Coronary artery (tissue), 2 donors: ENCODE measurements at regions not wholly inside any gene's neighbourhood (a gene's known extent, or its start where the extent isn't known, plus 50 kb on each side); places are given as distances from the start of the nearest gene placed in this dataset.

Experiments used
- DNase-seq: peaks from one replicate; pipeline ENCODE4 v3.0.0-alpha.2; 2017; ENCODE audit warnings: low spot score
- H3K27ac ChIP-seq, 2 donors: fragments of 200-600 bp; sonication (generic); one replicate each; pipeline ENCODE4 v1.5.1; 2016 to 2019
- H3K4me3 ChIP-seq: fragments of 200-600 bp; sonication (generic); 2 replicates; pipeline ENCODE4 v1.5.1; 2016; ENCODE audit warnings: mild to moderate bottlenecking, moderate library complexity
- CTCF ChIP-seq: fragments of 200-600 bp; sonication (generic); IDR thresholded peaks from one replicate; pipeline ENCODE4 v1.5.1; 2019; ENCODE audit warnings: antibody characterized with exemption

GRCh38 chr2:60119778-60120177, 433.7 kb downstream of the BCL11A start:
- no peak overlapping the region for H3K4me3 ChIP-seq
- TF ChIP-seq CTCF: no peak
- no peak for DNase-seq
- H3K27ac ChIP-seq: no peak overlapping the region

GRCh38 chr2:60118917-60119316, 434.5 kb downstream of the BCL11A start:
- Histone ChIP-seq H3K27ac (no peak overlapping the region), H3K4me3 (no peak overlapping the region)
- no peak for DNase-seq
- no peak for TF ChIP-seq CTCF

GRCh38 chr2:60118061-60118460, 435.4 kb downstream of the BCL11A start:
- no peak for DNase-seq
- Histone ChIP-seq H3K27ac (no peak overlapping the region), H3K4me3 (no peak overlapping the region)
- no peak for TF ChIP-seq CTCF

- no peak for TF ChIP-seq CTCF
- Histone ChIP-seq H3K27ac (no peak overlapping the region), H3K4me3 (no peak overlapping the region)
- DNase-seq: no peak
Observed at GRCh38 chr2:60116161-60116875, 437.1 kb downstream of the BCL11A start.

GRCh38 chr2:60109744-60110143, 443.7 kb downstream of the BCL11A start:
- no peak for DNase-seq
- no peak overlapping the region for H3K4me3 ChIP-seq
- no peak overlapping the region for H3K27ac ChIP-seq
- no peak for TF ChIP-seq CTCF

- Histone ChIP-seq H3K27ac (no peak overlapping the region), H3K4me3 (no peak overlapping the region)
- no peak for TF ChIP-seq CTCF
- no peak for DNase-seq
Observed at GRCh38 chr2:60106836-60107529, 446.5 kb downstream of the BCL11A start.

- Histone ChIP-seq H3K4me3 (no peak overlapping the region), H3K27ac (no peak overlapping the region)
- no peak for DNase-seq
- TF ChIP-seq CTCF: no peak
Observed at GRCh38 chr2:60105906-60106305, 447.5 kb downstream of the BCL11A start.
